Fibroblast of skin of abdomen (primary cell): ENCODE measurements at regions not wholly inside any gene's neighbourhood (a gene's known extent, or its start where the extent isn't known, plus 50 kb on each side); places are given as distances from the start of the nearest gene placed in this dataset.
"Not testable (repeated sequence)": the region's sequence is repeated elsewhere in the genome, so short reads cannot be mapped to it uniquely, and the experiment has no call there.

ENCODE experiments used
- DNase-seq: peaks from one replicate; pipeline ENCODE4 v3.0.0-alpha.2; 2013

GRCh38 chr7:24396387-24396786 lies 112.4 kb downstream of the NPY start:
- DNase-seq: not testable (repeated sequence)

- DNase-seq: peak; percentile 26
Observed at GRCh38 chr7:24401628-24402593, 117.9 kb downstream of the NPY start.

GRCh38 chr7:24402655-24403054 lies 118.7 kb downstream of the NPY start:
- no peak for DNase-seq

GRCh38 chr7:24403557-24403956 lies 119.6 kb downstream of the NPY start:
- DNase-seq: no peak

- no peak for DNase-seq
Observed at GRCh38 chr7:24404315-24404714, 120.3 kb downstream of the NPY start.

- no peak for DNase-seq
Observed at GRCh38 chr7:24405002-24405401, 121.0 kb downstream of the NPY start.

GRCh38 chr7:24406053-24406788 lies 122.2 kb downstream of the NPY start:
- DNase-seq: no peak

- DNase-seq: no peak
Observed at GRCh38 chr7:24406789-24407299, 122.9 kb downstream of the NPY start.

GRCh38 chr7:24407965-24408364 lies 124.0 kb downstream of the NPY start:
- DNase-seq: no peak

- no peak for DNase-seq
Observed at GRCh38 chr7:24408798-24409430, 124.9 kb downstream of the NPY start.

GRCh38 chr7:24409431-24410024 lies 125.5 kb downstream of the NPY start:
- no peak for DNase-seq

- DNase-seq: no peak
Observed at GRCh38 chr7:24411226-24411625, 127.2 kb downstream of the NPY start.

GRCh38 chr7:24417526-24418120 lies 133.6 kb downstream of the NPY start:
- no peak for DNase-seq

GRCh38 chr7:24419077-24419476 lies 135.1 kb downstream of the NPY start:
- DNase-seq: no peak

- no peak for DNase-seq
Observed at GRCh38 chr7:24419511-24419910, 135.5 kb downstream of the NPY start.

- no peak for DNase-seq
Observed at GRCh38 chr7:24422441-24423010, 138.5 kb downstream of the NPY start.

GRCh38 chr7:24425664-24426063 lies 141.7 kb downstream of the NPY start:
- no peak for DNase-seq

- DNase-seq: no peak
Observed at GRCh38 chr7:24427048-24427447, 143.1 kb downstream of the NPY start.

- no peak for DNase-seq
Observed at GRCh38 chr7:24428676-24429075, 144.6 kb upstream of the PALS2 start.

- DNase-seq: no peak
Observed at GRCh38 chr7:24432677-24433076, 140.6 kb upstream of the PALS2 start.

GRCh38 chr7:24434972-24435371 lies 138.3 kb upstream of the PALS2 start:
- DNase-seq: no peak
